Effector memory CD4-positive, alpha-beta T cell (primary cell): ENCODE measurements at regions not wholly inside any gene's neighbourhood (a gene's known extent, or its start where the extent isn't known, plus 50 kb on each side); places are given as distances from the start of the nearest gene placed in this dataset.

Experiments
- DNase-seq, 3 donors: peaks; one replicate each; pipeline ENCODE4 v3.0.0-alpha.2; 2020
- H3K27ac ChIP-seq: 2 replicates; pipeline ENCODE4 v1.7.0; 2013; ENCODE audit warnings: mild to moderate bottlenecking, low read length, moderate library complexity; ENCODE audit not compliant: insufficient read depth, poor library complexity, severe bottlenecking
- H3K27me3 ChIP-seq: replicated peaks from 2 replicates; pipeline ENCODE4 v1.7.0; 2013; ENCODE audit warnings: mild to moderate bottlenecking, low read length; ENCODE audit not compliant: insufficient read depth, control insufficient read depth, poor library complexity, severe bottlenecking
- H3K36me3 ChIP-seq: 2 replicates; pipeline ENCODE4 v1.7.0; 2013; ENCODE audit warnings: mild to moderate bottlenecking, low read length, moderate library complexity; ENCODE audit not compliant: control insufficient read depth, insufficient read depth
- H3K4me1 ChIP-seq: 2 replicates; pipeline ENCODE4 v1.7.0; 2013; ENCODE audit warnings: low read length, mild to moderate bottlenecking; ENCODE audit not compliant: control insufficient read depth, insufficient read depth, poor library complexity, severe bottlenecking
- H3K4me3 ChIP-seq: 2 replicates; pipeline ENCODE4 v1.7.0; 2013; ENCODE audit warnings: low read length, low read depth, mild to moderate bottlenecking; ENCODE audit not compliant: insufficient read depth, poor library complexity, severe bottlenecking
- H3K9me3 ChIP-seq: 2 replicates; pipeline ENCODE4 v1.7.0; 2013; ENCODE audit warnings: mild to moderate bottlenecking, low read length, moderate library complexity; ENCODE audit not compliant: control insufficient read depth

DNA sequence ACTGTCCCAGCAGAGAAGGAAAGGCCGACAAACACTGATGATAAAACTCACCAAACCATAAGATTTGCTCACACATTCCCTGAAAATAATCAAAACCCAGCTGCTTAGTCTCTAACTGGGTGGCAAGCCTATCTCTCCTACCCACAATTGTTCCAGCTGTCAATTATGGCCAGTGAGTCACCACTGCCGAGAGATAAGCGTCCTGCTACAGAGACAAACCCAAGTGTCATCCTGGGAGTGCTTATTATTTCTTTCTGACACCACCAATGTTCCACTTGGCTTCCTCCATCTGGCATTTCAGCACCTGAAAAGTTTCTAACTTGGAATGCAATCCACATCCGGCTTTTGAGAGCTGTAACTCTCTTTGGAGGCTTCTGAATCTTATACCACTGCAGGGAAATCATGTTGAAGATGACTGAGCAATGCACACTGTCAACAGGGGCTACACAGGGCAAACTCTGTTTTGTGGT lies 51.5 kb upstream of the VAV3 start:
- Histone ChIP-seq H3K27ac (no peak overlapping the region), H3K36me3 (no peaks in the 10 kb centered on the region), H3K9me3 (no peaks in the 10 kb centered on the region)

More for the DNA sequence above, 51.5 kb upstream of the VAV3 start:
- H3K27me3 ChIP-seq: no peaks in the 10 kb centered on the region
- H3K4me1 ChIP-seq: no peaks in the 10 kb centered on the region
- H3K4me3 ChIP-seq: no peak overlapping the region
- DNase-seq: no peak
